ENCODE measurements at regions not wholly inside any gene's neighbourhood (a gene's known extent, or its start where the extent isn't known, plus 50 kb on each side); places are given as distances from the start of the nearest gene placed in this dataset.

DNA sequence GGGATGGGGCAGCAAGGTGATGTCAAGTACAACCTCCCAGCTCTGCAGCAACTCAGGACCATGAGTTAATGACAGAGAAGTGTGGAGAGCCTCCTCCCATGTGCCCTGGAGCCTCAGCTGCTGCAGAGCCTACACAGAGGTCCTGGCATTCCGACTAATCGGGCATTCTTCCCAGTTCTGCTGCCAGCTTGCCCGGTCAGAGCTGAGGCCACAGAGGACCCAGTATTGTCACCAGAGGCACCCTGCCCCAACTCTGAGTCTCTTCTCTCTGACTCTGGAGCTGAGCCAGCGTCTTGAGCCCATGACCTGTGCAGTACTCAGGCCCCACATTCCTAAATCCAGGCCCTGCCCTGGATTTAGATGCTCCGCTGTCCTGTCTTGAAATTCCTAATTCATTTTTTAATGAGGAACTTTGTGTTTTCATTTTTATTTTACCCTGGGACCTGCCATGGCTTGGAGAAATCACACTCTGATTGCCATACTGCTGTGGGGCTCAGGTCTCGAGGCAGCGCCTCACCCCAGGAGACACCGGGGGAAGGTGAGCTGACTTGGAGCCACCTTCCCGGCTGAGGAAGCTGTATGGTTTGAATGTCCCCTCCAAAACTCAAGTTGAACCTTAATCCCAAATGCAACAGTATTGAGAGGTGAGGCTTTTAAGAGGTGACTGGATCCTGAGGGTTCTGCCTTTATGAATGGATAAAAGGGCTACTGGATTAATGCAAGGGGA is 144.9 kb upstream of the ZNF507 start:
- TF ChIP-seq, protein P1, sequence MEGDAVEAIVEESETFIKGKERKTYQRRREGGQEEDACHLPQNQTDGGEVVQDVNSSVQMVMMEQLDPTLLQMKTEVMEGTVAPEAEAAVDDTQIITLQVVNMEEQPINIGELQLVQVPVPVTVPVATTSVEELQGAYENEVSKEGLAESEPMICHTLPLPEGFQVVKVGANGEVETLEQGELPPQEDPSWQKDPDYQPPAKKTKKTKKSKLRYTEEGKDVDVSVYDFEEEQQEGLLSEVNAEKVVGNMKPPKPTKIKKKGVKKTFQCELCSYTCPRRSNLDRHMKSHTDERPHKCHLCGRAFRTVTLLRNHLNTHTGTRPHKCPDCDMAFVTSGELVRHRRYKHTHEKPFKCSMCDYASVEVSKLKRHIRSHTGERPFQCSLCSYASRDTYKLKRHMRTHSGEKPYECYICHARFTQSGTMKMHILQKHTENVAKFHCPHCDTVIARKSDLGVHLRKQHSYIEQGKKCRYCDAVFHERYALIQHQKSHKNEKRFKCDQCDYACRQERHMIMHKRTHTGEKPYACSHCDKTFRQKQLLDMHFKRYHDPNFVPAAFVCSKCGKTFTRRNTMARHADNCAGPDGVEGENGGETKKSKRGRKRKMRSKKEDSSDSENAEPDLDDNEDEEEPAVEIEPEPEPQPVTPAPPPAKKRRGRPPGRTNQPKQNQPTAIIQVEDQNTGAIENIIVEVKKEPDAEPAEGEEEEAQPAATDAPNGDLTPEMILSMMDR (IDR thresholded peaks at IDR 0.05) = no peak
- TF ChIP-seq EP300 (IDR thresholded peaks at IDR 0.05) (no peak), POLR2AphosphoS5 (IDR thresholded peaks at IDR 0.05) (no peak), POLR2A (IDR thresholded peaks at IDR 0.05) (no peak)

All from upper lobe of left lung (tissue), 4 donors.